Activated gamma-delta T cell treated with Interleukin-2 at 50 U/mL for 16 hours (primary cell): ENCODE measurements at regions not wholly inside any gene's neighbourhood (a gene's known extent, or its start where the extent isn't known, plus 50 kb on each side); places are given as distances from the start of the nearest gene placed in this dataset.
"Not testable (repeated sequence)": the region's sequence is repeated elsewhere in the genome, so short reads cannot be mapped to it uniquely, and the experiment has no call there.

Source experiments
- DNase-seq: peaks from one replicate; pipeline ENCODE4 v3.0.0-alpha.2; 2020

GRCh38 chr21:29396951-29397455, 98.3 kb downstream of the BACH1 start:
- no peak for DNase-seq

GRCh38 chr21:29403301-29403700, 104.6 kb downstream of the BACH1 start:
- DNase-seq: no peak

GRCh38 chr21:29403922-29404538, 105.3 kb downstream of the BACH1 start:
- DNase-seq: no peak

GRCh38 chr21:29405503-29406122, 106.9 kb downstream of the BACH1 start:
- DNase-seq: no peak

- DNase-seq: no peak
Measured at GRCh38 chr21:29406385-29406784, 107.7 kb downstream of the BACH1 start.

- DNase-seq: no peak
Measured at GRCh38 chr21:29407571-29407970, 108.8 kb downstream of the BACH1 start.

GRCh38 chr21:29413683-29414082, 115.0 kb downstream of the BACH1 start:
- no peak for DNase-seq

- DNase-seq: no peak
Measured at GRCh38 chr21:29416268-29416667, 117.5 kb downstream of the BACH1 start.

GRCh38 chr21:29418813-29419212, 120.1 kb downstream of the BACH1 start:
- DNase-seq: no peak

- DNase-seq: no peak
Measured at GRCh38 chr21:29419422-29419821, 120.7 kb downstream of the BACH1 start.

GRCh38 chr21:29423099-29423870, 124.6 kb downstream of the BACH1 start:
- no peak for DNase-seq

GRCh38 chr21:29424728-29425127, 126.0 kb downstream of the BACH1 start:
- no peak for DNase-seq

- DNase-seq: no peak
Measured at GRCh38 chr21:29429218-29429617, 130.5 kb downstream of the BACH1 start.

GRCh38 chr21:29430030-29430429, 131.3 kb downstream of the BACH1 start:
- DNase-seq: no peak

GRCh38 chr21:29430576-29430975, 131.9 kb downstream of the BACH1 start:
- DNase-seq: no peak

GRCh38 chr21:29431178-29431577, 132.5 kb downstream of the BACH1 start:
- DNase-seq: no peak

- no peak for DNase-seq
Measured at GRCh38 chr21:29431680-29432079, 133.0 kb downstream of the BACH1 start.

- no peak for DNase-seq
Measured at GRCh38 chr21:29433366-29434059, 134.8 kb downstream of the BACH1 start.

- no peak for DNase-seq
Measured at GRCh38 chr21:29434081-29434480, 135.4 kb downstream of the BACH1 start.

- DNase-seq: not testable (repeated sequence)
Measured at GRCh38 chr21:29434982-29435381, 136.3 kb downstream of the BACH1 start.

- DNase-seq: peak; percentile 4
Measured at GRCh38 chr21:29436143-29436542, 137.4 kb downstream of the BACH1 start.

- DNase-seq: no peak
Measured at GRCh38 chr21:29436650-29437049, 137.9 kb downstream of the BACH1 start.

- no peak for DNase-seq
Measured at GRCh38 chr21:29441651-29442050, 142.9 kb downstream of the BACH1 start.
